ENCODE measurements at regions not wholly inside any gene's neighbourhood (a gene's known extent, or its start where the extent isn't known, plus 50 kb on each side); places are given as distances from the start of the nearest gene placed in this dataset.

GRCh38 chr12:67539329-67539728 is 109.2 kb upstream of the DYRK2 start:
- in situ Hi-C loops (cut with HindIII; ENCODE audit: low sequenced_read_pairs): no loop called here
- TF ChIP-seq, protein P1, sequence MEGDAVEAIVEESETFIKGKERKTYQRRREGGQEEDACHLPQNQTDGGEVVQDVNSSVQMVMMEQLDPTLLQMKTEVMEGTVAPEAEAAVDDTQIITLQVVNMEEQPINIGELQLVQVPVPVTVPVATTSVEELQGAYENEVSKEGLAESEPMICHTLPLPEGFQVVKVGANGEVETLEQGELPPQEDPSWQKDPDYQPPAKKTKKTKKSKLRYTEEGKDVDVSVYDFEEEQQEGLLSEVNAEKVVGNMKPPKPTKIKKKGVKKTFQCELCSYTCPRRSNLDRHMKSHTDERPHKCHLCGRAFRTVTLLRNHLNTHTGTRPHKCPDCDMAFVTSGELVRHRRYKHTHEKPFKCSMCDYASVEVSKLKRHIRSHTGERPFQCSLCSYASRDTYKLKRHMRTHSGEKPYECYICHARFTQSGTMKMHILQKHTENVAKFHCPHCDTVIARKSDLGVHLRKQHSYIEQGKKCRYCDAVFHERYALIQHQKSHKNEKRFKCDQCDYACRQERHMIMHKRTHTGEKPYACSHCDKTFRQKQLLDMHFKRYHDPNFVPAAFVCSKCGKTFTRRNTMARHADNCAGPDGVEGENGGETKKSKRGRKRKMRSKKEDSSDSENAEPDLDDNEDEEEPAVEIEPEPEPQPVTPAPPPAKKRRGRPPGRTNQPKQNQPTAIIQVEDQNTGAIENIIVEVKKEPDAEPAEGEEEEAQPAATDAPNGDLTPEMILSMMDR (IDR thresholded peaks at IDR 0.05; ENCODE audit: low read depth, low read length, missing control alignments): no peak
- no peak overlapping the region for H3K4me3 ChIP-seq (ENCODE audit: low read depth, low read length)
- DNase-seq (ENCODE audit: low read depth): no peak

GRCh38 chr12:67539946-67540345 is 108.6 kb upstream of the DYRK2 start:
- no peak overlapping the region for H3K4me3 ChIP-seq (ENCODE audit: low read depth, low read length)
- in situ Hi-C loops (cut with HindIII; ENCODE audit: low sequenced_read_pairs): no loop called here
- DNase-seq (ENCODE audit: low read depth): no peak
- TF ChIP-seq, protein P1 (IDR thresholded peaks at IDR 0.05; ENCODE audit: low read depth, low read length, missing control alignments): no peak

- in situ Hi-C loops (cut with HindIII; ENCODE audit: low sequenced_read_pairs): no loop called here
- no peak for DNase-seq (ENCODE audit: low read depth)
- TF ChIP-seq, protein P1 (IDR thresholded peaks at IDR 0.05; ENCODE audit: low read depth, low read length, missing control alignments): no peak
These were observed 107.5 kb upstream of the DYRK2 start for GRCh38 chr12:67540920-67541624.

GRCh38 chr12:67541625-67541991 is 106.9 kb upstream of the DYRK2 start:
- in situ Hi-C loops (cut with HindIII; ENCODE audit: low sequenced_read_pairs): no loop called here
- H3K4me3 ChIP-seq (ENCODE audit: low read depth, low read length): no peak overlapping the region
- DNase-seq (ENCODE audit: low read depth): no peak
- TF ChIP-seq, protein P1 (IDR thresholded peaks at IDR 0.05; ENCODE audit: low read depth, low read length, missing control alignments): no peak

More at GRCh38 chr12:67540920-67541624, 107.5 kb upstream of the DYRK2 start:
- no peak overlapping the region for H3K4me3 ChIP-seq (ENCODE audit: low read depth, low read length)

- in situ Hi-C loops (cut with HindIII; ENCODE audit: low sequenced_read_pairs): no loop called here
- TF ChIP-seq, protein P1 (IDR thresholded peaks at IDR 0.05; ENCODE audit: low read depth, low read length, missing control alignments): no peak
- no peak for DNase-seq (ENCODE audit: low read depth)
- no peak overlapping the region for H3K4me3 ChIP-seq (ENCODE audit: low read depth, low read length)
These were observed 105.3 kb upstream of the DYRK2 start for GRCh38 chr12:67543021-67543770.

- in situ Hi-C loops (cut with HindIII; ENCODE audit: low sequenced_read_pairs): no loop called here
- TF ChIP-seq, protein P1 (IDR thresholded peaks at IDR 0.05; ENCODE audit: low read depth, low read length, missing control alignments): no peak
- H3K4me3 ChIP-seq (ENCODE audit: low read depth, low read length): no peak overlapping the region
- DNase-seq (ENCODE audit: low read depth): no peak
These were observed 103.2 kb upstream of the DYRK2 start for GRCh38 chr12:67545298-67545697.

Data from astrocyte of the cerebellum (primary cell).